ENCODE measurements at regions not wholly inside any gene's neighbourhood (a gene's known extent, or its start where the extent isn't known, plus 50 kb on each side); places are given as distances from the start of the nearest gene placed in this dataset.
A peak's percentile ranks its signal among the peaks of the same experiment; 100 is the strongest.

DNA sequence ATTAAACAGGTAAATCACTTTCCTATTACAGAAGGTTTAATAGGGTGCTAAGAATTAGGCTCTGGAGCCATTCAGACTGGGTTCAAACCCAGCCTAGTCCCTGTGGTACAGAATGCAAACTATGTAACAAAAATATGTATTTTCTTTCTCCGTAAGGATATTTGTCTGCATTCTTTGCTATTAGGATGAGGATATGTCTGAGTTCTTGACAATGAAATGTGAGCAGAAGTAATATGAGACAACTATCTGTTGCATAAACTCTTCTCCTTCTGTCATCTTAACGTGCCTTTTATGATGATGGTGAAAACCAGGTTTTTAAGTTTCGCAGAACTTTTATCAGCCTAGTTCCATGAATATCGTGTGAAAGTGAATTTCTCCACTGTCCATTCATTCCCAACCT, 1129.1 kb upstream of the ZEB2 start:
- no peaks in the 10 kb centered on the region for H3K9me3 ChIP-seq (ENCODE audit: control insufficient read depth, insufficient read depth, low read depth, low read length)
- H3K4me1 ChIP-seq (ENCODE audit: control insufficient read depth, insufficient read depth, low read length) = no peaks in the 10 kb centered on the region
- ChIA-PET POLR2A (no interaction called here), CTCF (no interaction called here)
- TF ChIP-seq, protein P1, sequence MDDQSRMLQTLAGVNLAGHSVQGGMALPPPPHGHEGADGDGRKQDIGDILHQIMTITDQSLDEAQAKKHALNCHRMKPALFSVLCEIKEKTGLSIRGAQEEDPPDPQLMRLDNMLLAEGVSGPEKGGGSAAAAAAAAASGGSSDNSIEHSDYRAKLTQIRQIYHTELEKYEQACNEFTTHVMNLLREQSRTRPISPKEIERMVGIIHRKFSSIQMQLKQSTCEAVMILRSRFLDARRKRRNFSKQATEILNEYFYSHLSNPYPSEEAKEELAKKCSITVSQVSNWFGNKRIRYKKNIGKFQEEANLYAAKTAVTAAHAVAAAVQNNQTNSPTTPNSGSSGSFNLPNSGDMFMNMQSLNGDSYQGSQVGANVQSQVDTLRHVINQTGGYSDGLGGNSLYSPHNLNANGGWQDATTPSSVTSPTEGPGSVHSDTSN (CRISPR knock-in tag; IDR thresholded peaks at IDR 0.05) = no peak
- TF ChIP-seq ZNF140 (tag by site-specific recombination; IDR thresholded peaks at IDR 0.05) (no peak), ZSCAN23 (tag by site-specific recombination; IDR thresholded peaks at IDR 0.05) (no peak), ZNF274 (IDR thresholded peaks at IDR 0.05; ENCODE audit: low read length) (0 out of 2 replicates have a peak, but pooled peaks have one; percentile 21), ZNF274 (tag by site-specific recombination; IDR thresholded peaks at IDR 0.05; ENCODE audit: borderline replicate concordance) (no peak), ZNF311 (tag by site-specific recombination; IDR thresholded peaks at IDR 0.05; ENCODE audit: borderline replicate concordance) (no peak)
- H3K36me3 ChIP-seq (ENCODE audit: control insufficient read depth in 2 of 2, insufficient read depth in 1 of 2, low read length in 2 of 2) = no peaks in the 10 kb centered on the region
- no peak overlapping the region for H3K4me3 ChIP-seq (ENCODE audit: low read depth, low read length)
- no peak overlapping the region for H3K27ac ChIP-seq (ENCODE audit: extremely low read depth, low read depth, low read length)

DNA sequence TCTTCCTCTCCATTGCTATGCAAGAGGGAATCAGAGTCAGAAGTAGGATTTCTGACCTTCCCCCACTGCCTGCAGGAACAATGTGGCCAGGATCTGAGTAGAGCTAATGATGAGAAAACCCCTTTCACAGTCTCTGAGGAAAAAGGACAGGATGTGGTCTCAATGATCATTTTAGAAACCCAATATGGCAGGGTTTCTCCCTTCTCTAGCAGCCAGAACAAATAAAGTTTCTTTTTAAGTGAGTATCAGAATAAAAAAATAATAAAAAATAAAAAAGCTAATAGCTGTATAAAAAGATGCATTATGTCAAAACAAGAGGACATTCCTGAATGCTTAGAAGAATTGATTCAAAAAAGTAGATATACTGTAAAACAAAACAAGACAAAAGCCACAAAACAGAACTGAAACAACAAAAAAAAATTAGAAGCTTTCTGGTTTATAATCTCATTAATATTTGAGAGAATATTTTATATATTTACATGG, 1124.9 kb upstream of the ZEB2 start:
- no peaks in the 10 kb centered on the region for H3K4me1 ChIP-seq (ENCODE audit: control insufficient read depth, insufficient read depth, low read length)
- POLR2A ChIA-PET = no interaction called here
- H3K27ac ChIP-seq (ENCODE audit: extremely low read depth, low read depth, low read length) = no peak overlapping the region
- H3K36me3 ChIP-seq (ENCODE audit: control insufficient read depth in 2 of 2, insufficient read depth in 1 of 2, low read length in 2 of 2) = no peaks in the 10 kb centered on the region
- H3K4me3 ChIP-seq (ENCODE audit: low read depth, low read length) = no peak overlapping the region
- CTCF ChIA-PET = no interaction called here
- TF ChIP-seq ZNF423 (tag by site-specific recombination; IDR thresholded peaks at IDR 0.05) = no peak
- no peak for TF ChIP-seq ZNF175 (tag by site-specific recombination; IDR thresholded peaks at IDR 0.05)
- no peak for TF ChIP-seq ZNF121 (tag by site-specific recombination; IDR thresholded peaks at IDR 0.05)
- no peak for TF ChIP-seq ZNF335 (tag by site-specific recombination; conservative IDR thresholded peaks at IDR 0.05)
- TF ChIP-seq, protein P2, sequence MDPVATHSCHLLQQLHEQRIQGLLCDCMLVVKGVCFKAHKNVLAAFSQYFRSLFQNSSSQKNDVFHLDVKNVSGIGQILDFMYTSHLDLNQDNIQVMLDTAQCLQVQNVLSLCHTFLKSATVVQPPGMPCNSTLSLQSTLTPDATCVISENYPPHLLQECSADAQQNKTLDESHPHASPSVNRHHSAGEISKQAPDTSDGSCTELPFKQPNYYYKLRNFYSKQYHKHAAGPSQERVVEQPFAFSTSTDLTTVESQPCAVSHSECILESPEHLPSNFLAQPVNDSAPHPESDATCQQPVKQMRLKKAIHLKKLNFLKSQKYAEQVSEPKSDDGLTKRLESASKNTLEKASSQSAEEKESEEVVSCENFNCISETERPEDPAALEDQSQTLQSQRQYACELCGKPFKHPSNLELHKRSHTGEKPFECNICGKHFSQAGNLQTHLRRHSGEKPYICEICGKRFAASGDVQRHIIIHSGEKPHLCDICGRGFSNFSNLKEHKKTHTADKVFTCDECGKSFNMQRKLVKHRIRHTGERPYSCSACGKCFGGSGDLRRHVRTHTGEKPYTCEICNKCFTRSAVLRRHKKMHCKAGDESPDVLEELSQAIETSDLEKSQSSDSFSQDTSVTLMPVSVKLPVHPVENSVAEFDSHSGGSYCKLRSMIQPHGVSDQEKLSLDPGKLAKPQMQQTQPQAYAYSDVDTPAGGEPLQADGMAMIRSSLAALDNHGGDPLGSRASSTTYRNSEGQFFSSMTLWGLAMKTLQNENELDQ (tag by site-specific recombination; IDR thresholded peaks at IDR 0.05; ENCODE audit: low read depth) = no peak
- no peak for TF ChIP-seq ZNF529 (tag by site-specific recombination; IDR thresholded peaks at IDR 0.05; ENCODE audit: insufficient replicate concordance)
- H3K9me3 ChIP-seq (ENCODE audit: control insufficient read depth, insufficient read depth, low read depth, low read length) = no peaks in the 10 kb centered on the region

DNA sequence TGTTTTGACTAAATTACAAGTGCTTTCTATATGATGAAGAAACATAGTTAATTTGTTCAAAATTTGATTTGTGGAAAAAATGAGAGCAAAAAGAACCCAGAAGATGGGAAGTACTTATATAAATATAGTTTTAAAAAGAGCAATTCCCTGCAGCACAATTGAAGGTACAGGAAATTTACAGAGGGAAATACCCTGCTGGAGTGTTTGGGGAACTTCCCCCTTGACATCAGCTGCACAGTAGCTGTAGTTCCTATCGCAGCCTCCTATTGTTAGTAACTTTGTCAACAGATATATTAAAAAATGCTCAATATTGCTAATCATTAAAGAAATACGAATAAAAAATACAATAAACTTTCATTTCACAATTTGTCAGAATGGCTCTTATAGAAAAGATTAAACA, 1118.8 kb upstream of the ZEB2 start:
- Histone ChIP-seq H3K36me3 (ENCODE audit: control insufficient read depth in 2 of 2, insufficient read depth in 1 of 2, low read length in 2 of 2) (no peaks in the 10 kb centered on the region), H3K4me3 (ENCODE audit: low read depth, low read length) (no peak overlapping the region), H3K4me1 (ENCODE audit: control insufficient read depth, insufficient read depth, low read length) (no peaks in the 10 kb centered on the region), H3K9me3 (ENCODE audit: control insufficient read depth, insufficient read depth, low read depth, low read length) (no peaks in the 10 kb centered on the region), H3K27ac (ENCODE audit: extremely low read depth, low read depth, low read length) (no peak overlapping the region)
- ChIA-PET POLR2A (no interaction called here), CTCF (interaction anchor here (0.6 kb wide), 1 partner anchor 18 kb away, joined by 3 read pairs; no protein-coding TSS in a partner anchor)
- TF ChIP-seq, protein P3, sequence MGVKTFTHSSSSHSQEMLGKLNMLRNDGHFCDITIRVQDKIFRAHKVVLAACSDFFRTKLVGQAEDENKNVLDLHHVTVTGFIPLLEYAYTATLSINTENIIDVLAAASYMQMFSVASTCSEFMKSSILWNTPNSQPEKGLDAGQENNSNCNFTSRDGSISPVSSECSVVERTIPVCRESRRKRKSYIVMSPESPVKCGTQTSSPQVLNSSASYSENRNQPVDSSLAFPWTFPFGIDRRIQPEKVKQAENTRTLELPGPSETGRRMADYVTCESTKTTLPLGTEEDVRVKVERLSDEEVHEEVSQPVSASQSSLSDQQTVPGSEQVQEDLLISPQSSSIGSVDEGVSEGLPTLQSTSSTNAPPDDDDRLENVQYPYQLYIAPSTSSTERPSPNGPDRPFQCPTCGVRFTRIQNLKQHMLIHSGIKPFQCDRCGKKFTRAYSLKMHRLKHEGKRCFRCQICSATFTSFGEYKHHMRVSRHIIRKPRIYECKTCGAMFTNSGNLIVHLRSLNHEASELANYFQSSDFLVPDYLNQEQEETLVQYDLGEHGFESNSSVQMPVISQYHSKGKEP (tag by site-specific recombination; IDR thresholded peaks at IDR 0.05) = no peak
- TF ChIP-seq, protein P4, sequence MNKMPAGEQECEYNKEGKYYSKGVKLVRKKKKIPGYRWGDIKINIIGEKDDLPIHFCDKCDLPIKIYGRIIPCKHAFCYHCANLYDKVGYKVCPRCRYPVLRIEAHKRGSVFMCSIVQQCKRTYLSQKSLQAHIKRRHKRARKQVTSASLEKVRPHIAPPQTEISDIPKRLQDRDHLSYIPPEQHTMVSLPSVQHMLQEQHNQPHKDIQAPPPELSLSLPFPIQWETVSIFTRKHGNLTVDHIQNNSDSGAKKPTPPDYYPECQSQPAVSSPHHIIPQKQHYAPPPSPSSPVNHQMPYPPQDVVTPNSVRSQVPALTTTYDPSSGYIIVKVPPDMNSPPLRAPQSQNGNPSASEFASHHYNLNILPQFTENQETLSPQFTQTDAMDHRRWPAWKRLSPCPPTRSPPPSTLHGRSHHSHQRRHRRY (tag by site-specific recombination; IDR thresholded peaks at IDR 0.05) = no peak
- no peak for TF ChIP-seq ZNF391 (tag by site-specific recombination; IDR thresholded peaks at IDR 0.05; ENCODE audit: borderline replicate concordance, low read depth)
- no peak for TF ChIP-seq ZIC2 (tag by site-specific recombination; IDR thresholded peaks at IDR 0.05)
- TF ChIP-seq, protein P5, sequence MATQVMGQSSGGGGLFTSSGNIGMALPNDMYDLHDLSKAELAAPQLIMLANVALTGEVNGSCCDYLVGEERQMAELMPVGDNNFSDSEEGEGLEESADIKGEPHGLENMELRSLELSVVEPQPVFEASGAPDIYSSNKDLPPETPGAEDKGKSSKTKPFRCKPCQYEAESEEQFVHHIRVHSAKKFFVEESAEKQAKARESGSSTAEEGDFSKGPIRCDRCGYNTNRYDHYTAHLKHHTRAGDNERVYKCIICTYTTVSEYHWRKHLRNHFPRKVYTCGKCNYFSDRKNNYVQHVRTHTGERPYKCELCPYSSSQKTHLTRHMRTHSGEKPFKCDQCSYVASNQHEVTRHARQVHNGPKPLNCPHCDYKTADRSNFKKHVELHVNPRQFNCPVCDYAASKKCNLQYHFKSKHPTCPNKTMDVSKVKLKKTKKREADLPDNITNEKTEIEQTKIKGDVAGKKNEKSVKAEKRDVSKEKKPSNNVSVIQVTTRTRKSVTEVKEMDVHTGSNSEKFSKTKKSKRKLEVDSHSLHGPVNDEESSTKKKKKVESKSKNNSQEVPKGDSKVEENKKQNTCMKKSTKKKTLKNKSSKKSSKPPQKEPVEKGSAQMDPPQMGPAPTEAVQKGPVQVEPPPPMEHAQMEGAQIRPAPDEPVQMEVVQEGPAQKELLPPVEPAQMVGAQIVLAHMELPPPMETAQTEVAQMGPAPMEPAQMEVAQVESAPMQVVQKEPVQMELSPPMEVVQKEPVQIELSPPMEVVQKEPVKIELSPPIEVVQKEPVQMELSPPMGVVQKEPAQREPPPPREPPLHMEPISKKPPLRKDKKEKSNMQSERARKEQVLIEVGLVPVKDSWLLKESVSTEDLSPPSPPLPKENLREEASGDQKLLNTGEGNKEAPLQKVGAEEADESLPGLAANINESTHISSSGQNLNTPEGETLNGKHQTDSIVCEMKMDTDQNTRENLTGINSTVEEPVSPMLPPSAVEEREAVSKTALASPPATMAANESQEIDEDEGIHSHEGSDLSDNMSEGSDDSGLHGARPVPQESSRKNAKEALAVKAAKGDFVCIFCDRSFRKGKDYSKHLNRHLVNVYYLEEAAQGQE (tag by site-specific recombination; IDR thresholded peaks at IDR 0.05) = no peak
- TF ChIP-seq ZNF404 (tag by site-specific recombination; IDR thresholded peaks at IDR 0.05) = no peak
- no peak for TF ChIP-seq EGR2 (tag by site-specific recombination; IDR thresholded peaks at IDR 0.05; ENCODE audit: low read depth)
- TF ChIP-seq, protein P6, sequence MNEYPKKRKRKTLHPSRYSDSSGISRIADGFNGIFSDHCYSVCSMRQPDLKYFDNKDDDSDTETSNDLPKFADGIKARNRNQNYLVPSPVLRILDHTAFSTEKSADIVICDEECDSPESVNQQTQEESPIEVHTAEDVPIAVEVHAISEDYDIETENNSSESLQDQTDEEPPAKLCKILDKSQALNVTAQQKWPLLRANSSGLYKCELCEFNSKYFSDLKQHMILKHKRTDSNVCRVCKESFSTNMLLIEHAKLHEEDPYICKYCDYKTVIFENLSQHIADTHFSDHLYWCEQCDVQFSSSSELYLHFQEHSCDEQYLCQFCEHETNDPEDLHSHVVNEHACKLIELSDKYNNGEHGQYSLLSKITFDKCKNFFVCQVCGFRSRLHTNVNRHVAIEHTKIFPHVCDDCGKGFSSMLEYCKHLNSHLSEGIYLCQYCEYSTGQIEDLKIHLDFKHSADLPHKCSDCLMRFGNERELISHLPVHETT (tag by site-specific recombination; IDR thresholded peaks at IDR 0.05) = no peak

Measured in HEK293 (cell line).